Thymus (tissue), 11 donors: ENCODE measurements at regions not wholly inside any gene's neighbourhood (a gene's known extent, or its start where the extent isn't known, plus 50 kb on each side); places are given as distances from the start of the nearest gene placed in this dataset.
"Not testable (repeated sequence)": the region's sequence is repeated elsewhere in the genome, so short reads cannot be mapped to it uniquely, and the experiment has no call there.

ENCODE experiments used
- DNase-seq, 9 donors: peaks; one replicate each; pipeline ENCODE4 v3.0.0-alpha.2; 2013; ENCODE audit warnings: low spot score in 9 of 9, low read depth in 6 of 9, missing footprints in 1 of 9
- H3K27ac ChIP-seq, 2 donors: one replicate each; pipeline ENCODE4 v1.5.1; 2013; ENCODE audit warnings: control low read depth in 1 of 2, low read depth in 1 of 2, low read length in 1 of 2, mild to moderate bottlenecking in 1 of 2, moderate library complexity in 1 of 2
- H3K27me3 ChIP-seq, 2 donors: one replicate each; pipeline ENCODE4 v1.5.1; 2013; ENCODE audit warnings: low read length in 1 of 2; ENCODE audit not compliant: control insufficient read depth in 2 of 2, insufficient read depth in 1 of 2
- H3K36me3 ChIP-seq, 2 donors: one replicate each; pipeline ENCODE4 v1.5.1; 2013; ENCODE audit warnings: low read length in 1 of 2, mild to moderate bottlenecking in 1 of 2, moderate library complexity in 1 of 2; ENCODE audit not compliant: control insufficient read depth in 2 of 2, insufficient read depth in 2 of 2
- H3K4me1 ChIP-seq, 2 donors: one replicate each; pipeline ENCODE4 v1.5.1; 2013; ENCODE audit warnings: low read length in 2 of 2; ENCODE audit not compliant: control insufficient read depth in 2 of 2, insufficient read depth in 2 of 2
- H3K4me3 ChIP-seq, 2 donors: one replicate each; pipeline ENCODE4 v1.5.1; 2013; ENCODE audit warnings: low read length in 2 of 2, control low read depth in 1 of 2, mild to moderate bottlenecking in 1 of 2
- H3K9me3 ChIP-seq, 2 donors: one replicate each; pipeline ENCODE4 v1.5.1; 2013; ENCODE audit warnings: low read length in 1 of 2, mild to moderate bottlenecking in 1 of 2; ENCODE audit not compliant: control insufficient read depth in 2 of 2, insufficient read depth in 1 of 2
- WGBS: extraction: QIAGEN DNeasy Blood & Tissue Kit; methylation state at CpG from one replicate; pipeline ENCODE4 v1.1.7; 2013; 5-methylcytosine and 5-hydroxymethylcytosine counted together
- donor health status: healthy.

- DNase-seq, result no peak
- H3K36me3 ChIP-seq, result no peaks in the 10 kb centered on the region
- H3K27ac ChIP-seq, result no peak overlapping the region
- H3K9me3 ChIP-seq, result no peaks in the 10 kb centered on the region
- H3K27me3 ChIP-seq, result no peaks in the 10 kb centered on the region
- 97% methylated on average over 5 of the region's 5 CpGs for WGBS
- H3K4me3 ChIP-seq, result no peak overlapping the region
- no peaks in the 10 kb centered on the region for H3K4me1 ChIP-seq
Observed at GRCh38 chr7:22043367-22043766, 97.7 kb upstream of the CDCA7L start.

GRCh38 chr7:22040923-22041595, 95.4 kb upstream of the CDCA7L start:
- Histone ChIP-seq H3K4me3 (no peak overlapping the region), H3K27me3 (no peaks in the 10 kb centered on the region), H3K36me3 (no peaks in the 10 kb centered on the region), H3K4me1 (no peaks in the 10 kb centered on the region), H3K9me3 (no peaks in the 10 kb centered on the region), H3K27ac (no peak overlapping the region)
- no peak for DNase-seq
- WGBS, result 88% methylated on average over 4 of the region's 4 CpGs

- no peaks in the 10 kb centered on the region for H3K27me3 ChIP-seq
- no peak for DNase-seq
- H3K27ac ChIP-seq, result no peak overlapping the region
- no peak overlapping the region for H3K4me3 ChIP-seq
- no peaks in the 10 kb centered on the region for H3K9me3 ChIP-seq
- no peaks in the 10 kb centered on the region for H3K36me3 ChIP-seq
- no peaks in the 10 kb centered on the region for H3K4me1 ChIP-seq
- 32% methylated on average over 1 of the region's 1 CpG for WGBS
Observed at GRCh38 chr7:22039670-22040069, 94.0 kb upstream of the CDCA7L start.

- H3K36me3 ChIP-seq, H3K4me3 ChIP-seq, H3K4me1 ChIP-seq, H3K27me3 ChIP-seq, H3K9me3 ChIP-seq, H3K27ac ChIP-seq, DNase-seq: not testable (repeated sequence)
- WGBS, result 91% methylated on average over 26 of the region's 26 CpGs
Observed at GRCh38 chr7:22032356-22032755, 86.7 kb upstream of the CDCA7L start.

GRCh38 chr7:22028656-22029055, 83.0 kb upstream of the CDCA7L start:
- not testable (repeated sequence) for DNase-seq, H3K4me3 ChIP-seq, H3K36me3 ChIP-seq, H3K27ac ChIP-seq, H3K4me1 ChIP-seq, H3K27me3 ChIP-seq, H3K9me3 ChIP-seq
- 96% methylated on average over 25 of the region's 25 CpGs for WGBS

GRCh38 chr7:22027475-22027874, 81.8 kb upstream of the CDCA7L start:
- Histone ChIP-seq H3K4me3 (no peak overlapping the region), H3K4me1 (no peaks in the 10 kb centered on the region), H3K9me3 (no peaks in the 10 kb centered on the region), H3K27me3 (no peaks in the 10 kb centered on the region), H3K27ac (no peak overlapping the region), H3K36me3 (no peaks in the 10 kb centered on the region)
- 96% methylated on average over 2 of the region's 2 CpGs for WGBS
- no peak for DNase-seq

GRCh38 chr7:22025983-22026382, 80.3 kb upstream of the CDCA7L start:
- no peak for DNase-seq
- no peaks in the 10 kb centered on the region for H3K27me3 ChIP-seq
- H3K36me3 ChIP-seq, result no peaks in the 10 kb centered on the region
- WGBS, result 97% methylated on average over 7 of the region's 7 CpGs
- no peaks in the 10 kb centered on the region for H3K9me3 ChIP-seq
- H3K27ac ChIP-seq, result no peak overlapping the region
- no peaks in the 10 kb centered on the region for H3K4me1 ChIP-seq
- no peak overlapping the region for H3K4me3 ChIP-seq

- 99% methylated on average over 2 of the region's 2 CpGs for WGBS
- H3K4me1 ChIP-seq, result no peaks in the 10 kb centered on the region
- H3K9me3 ChIP-seq, result no peaks in the 10 kb centered on the region
- H3K36me3 ChIP-seq, result no peaks in the 10 kb centered on the region
- H3K4me3 ChIP-seq, result no peak overlapping the region
- H3K27ac ChIP-seq, result no peak overlapping the region
- no peaks in the 10 kb centered on the region for H3K27me3 ChIP-seq
- DNase-seq, result no peak
Observed at GRCh38 chr7:22025075-22025474, 79.4 kb upstream of the CDCA7L start.

- no peak overlapping the region for H3K27ac ChIP-seq
- 97% methylated on average over 3 of the region's 3 CpGs for WGBS
Observed at GRCh38 chr7:22019931-22020330, 74.2 kb upstream of the CDCA7L start.

GRCh38 chr7:22016507-22016906, 70.8 kb upstream of the CDCA7L start:
- Histone ChIP-seq H3K27ac (no peak overlapping the region), H3K4me3 (no peak overlapping the region), H3K27me3 (no peaks in the 10 kb centered on the region), H3K36me3 (no peaks in the 10 kb centered on the region), H3K4me1 (no peaks in the 10 kb centered on the region), H3K9me3 (no peaks in the 10 kb centered on the region)
- no peak for DNase-seq
- 93% methylated on average over 5 of the region's 5 CpGs for WGBS

More at GRCh38 chr7:22019931-22020330, 74.2 kb upstream of the CDCA7L start:
- Histone ChIP-seq H3K9me3 (no peaks in the 10 kb centered on the region), H3K36me3 (no peaks in the 10 kb centered on the region), H3K4me3 (no peak overlapping the region), H3K27me3 (no peaks in the 10 kb centered on the region), H3K4me1 (no peaks in the 10 kb centered on the region)
- no peak for DNase-seq
